IgD-negative memory B cell (primary cell): ENCODE measurements at regions not wholly inside any gene's neighbourhood (a gene's known extent, or its start where the extent isn't known, plus 50 kb on each side); places are given as distances from the start of the nearest gene placed in this dataset.

Experiments
- H3K27ac Mint-ChIP-seq, 3 donors: one replicate each; pipeline ENCODE4 v1.8.0; 2020 to 2022; ENCODE audit warnings: mild to moderate bottlenecking in 3 of 3, mixed read lengths in 3 of 3, moderate library complexity in 1 of 3
- H3K27me3 Mint-ChIP-seq: one replicate; pipeline ENCODE4 v1.8.0; 2021; ENCODE audit warnings: mixed read lengths
- H3K36me3 Mint-ChIP-seq: one replicate; pipeline ENCODE4 v1.8.0; 2020; ENCODE audit warnings: mild to moderate bottlenecking, mixed read lengths
- H3K4me1 Mint-ChIP-seq, 3 donors: one replicate each; pipeline ENCODE4 v1.8.0; 2020 to 2022; ENCODE audit warnings: mixed read lengths in 3 of 3, mild to moderate bottlenecking in 1 of 3
- H3K4me3 Mint-ChIP-seq, 4 donors: one replicate each; pipeline ENCODE4 v1.8.0; 2020 to 2022; ENCODE audit warnings: mild to moderate bottlenecking in 4 of 4, mixed read lengths in 4 of 4, moderate library complexity in 3 of 4
- H3K9me3 Mint-ChIP-seq, 3 donors: one replicate each; pipeline ENCODE4 v1.8.0; 2020 to 2021; ENCODE audit warnings: mixed read lengths in 3 of 3, mild to moderate bottlenecking in 1 of 3

DNA sequence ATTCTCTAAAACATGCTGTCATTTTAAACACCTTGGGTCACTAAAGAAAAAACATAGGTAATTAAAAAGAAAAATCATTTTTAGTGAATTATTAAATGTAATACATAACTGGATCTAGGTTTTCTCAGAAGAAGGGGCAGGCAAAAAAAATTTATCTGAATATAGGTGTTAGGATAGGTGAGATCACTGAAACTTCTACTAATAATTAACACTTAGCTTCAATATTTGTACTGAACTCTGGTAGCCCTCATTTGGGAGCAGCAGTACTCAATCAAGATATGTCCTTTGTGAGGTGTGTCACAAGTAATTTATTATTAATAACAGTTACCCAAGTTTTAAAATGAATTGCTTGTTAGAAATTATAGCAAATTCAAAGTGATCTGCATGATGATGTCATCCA lies 103.6 kb downstream of the ATP23 start:
- no peak overlapping the region for H3K4me3 Mint-ChIP-seq
- H3K36me3 Mint-ChIP-seq = peaks cover 1% of the 10 kb centered on the region
- no peak overlapping the region for H3K27ac Mint-ChIP-seq
- no peaks in the 10 kb centered on the region for H3K4me1 Mint-ChIP-seq
- peaks cover 6% of the 10 kb centered on the region for H3K27me3 Mint-ChIP-seq
- peaks cover 3 to 20% (median 18%) of the 10 kb centered on the region in 3 donors for H3K9me3 Mint-ChIP-seq

DNA sequence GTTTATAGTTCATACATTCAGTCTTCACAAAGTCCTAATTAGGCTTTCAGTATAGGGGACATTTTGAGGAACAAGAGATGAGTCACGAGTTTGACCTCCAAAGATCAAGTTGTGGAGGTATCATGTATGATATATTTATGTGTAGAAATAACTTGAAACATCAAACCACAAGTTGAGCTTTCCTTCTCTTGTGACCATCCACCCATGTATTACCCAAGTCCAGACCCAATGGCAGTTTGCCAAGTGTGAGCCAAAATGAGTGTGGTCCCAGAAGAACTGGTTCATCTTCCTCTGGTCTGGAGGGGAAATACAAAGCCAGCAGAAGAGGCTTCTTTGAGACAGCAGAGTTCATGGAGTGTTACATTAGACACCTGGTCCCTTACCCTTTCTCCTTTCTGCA lies 104.9 kb downstream of the ATP23 start:
- Mint-ChIP-seq H3K4me3 (no peak overlapping the region), H3K9me3 (peaks cover 3 to 18% (median 12%) of the 10 kb centered on the region in 3 donors), H3K27ac (no peak overlapping the region), H3K4me1 (no peaks in the 10 kb centered on the region), H3K36me3 (peaks cover 1% of the 10 kb centered on the region), H3K27me3 (peaks cover 6% of the 10 kb centered on the region)

DNA sequence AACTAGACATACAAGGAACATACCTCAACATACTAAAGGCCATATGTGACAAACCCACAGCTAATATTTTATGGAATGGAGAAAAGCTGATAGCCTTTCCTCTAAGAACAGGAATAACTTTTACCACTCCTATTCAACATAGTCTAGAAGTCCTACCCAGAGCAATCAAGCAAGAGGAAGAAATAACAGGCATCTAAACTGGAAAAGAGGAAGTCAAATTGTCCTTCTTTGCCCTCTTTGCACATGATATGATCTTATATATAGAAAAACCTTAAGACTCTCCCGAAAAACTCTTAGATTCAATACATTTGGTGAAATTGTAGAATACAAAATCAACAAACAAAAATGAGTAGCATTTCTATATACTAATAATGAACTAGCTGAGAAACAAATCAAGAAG lies 110.0 kb downstream of the ATP23 start:
- Mint-ChIP-seq H3K9me3 (peaks cover 3 to 28% (median 17%) of the 10 kb centered on the region in 3 donors), H3K4me1 (no peaks in the 10 kb centered on the region), H3K27ac (peak overlapping the region in 1 of 3 donors; percentile 3), H3K27me3 (peaks cover 1% of the 10 kb centered on the region), H3K36me3 (peaks cover 4% of the 10 kb centered on the region), H3K4me3 (no peak overlapping the region)

DNA sequence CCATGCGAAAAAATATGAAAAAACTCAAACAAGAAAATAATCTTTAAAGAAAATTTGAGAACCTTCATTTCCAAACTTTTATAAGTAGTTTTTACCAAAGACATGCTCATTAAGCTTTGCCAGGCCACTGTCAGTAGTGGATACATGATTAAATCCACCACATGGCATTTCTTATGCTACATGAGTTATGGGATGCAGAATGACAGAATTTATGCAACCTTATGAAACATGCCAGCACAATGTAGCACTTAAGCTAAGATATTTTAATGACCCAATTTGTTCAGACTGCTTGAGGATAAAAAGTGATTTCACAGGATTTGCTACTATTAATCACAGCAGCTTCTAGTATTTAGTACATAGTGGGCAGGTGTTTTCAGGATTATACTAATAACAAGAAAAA lies 123.3 kb downstream of the ATP23 start:
- no peaks in the 10 kb centered on the region for H3K27me3 Mint-ChIP-seq
- H3K27ac Mint-ChIP-seq = no peak overlapping the region
- peaks cover 0 to 2% (median 0%) of the 10 kb centered on the region in 3 donors for H3K9me3 Mint-ChIP-seq
- H3K4me3 Mint-ChIP-seq = no peak overlapping the region
- H3K4me1 Mint-ChIP-seq = no peaks in the 10 kb centered on the region
- no peaks in the 10 kb centered on the region for H3K36me3 Mint-ChIP-seq

DNA sequence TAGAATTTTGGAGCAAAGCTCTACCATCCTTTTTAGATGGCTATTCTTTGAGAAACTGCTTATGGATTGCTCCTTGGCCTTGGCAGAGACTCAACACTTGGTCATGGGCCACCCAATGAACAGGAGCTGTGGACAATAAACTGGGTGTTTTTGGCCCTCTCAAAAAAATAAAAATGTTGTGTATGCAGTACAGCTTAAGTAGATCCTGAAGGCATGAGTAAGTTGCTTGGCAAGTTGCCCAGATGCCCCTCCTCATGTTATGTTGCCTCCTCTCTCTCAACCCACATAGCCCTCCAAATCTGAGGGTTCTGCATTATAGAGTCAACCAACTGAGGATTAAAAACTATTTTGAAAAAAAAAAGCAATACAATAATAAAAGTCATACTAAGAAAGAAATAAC lies 124.9 kb downstream of the ATP23 start:
- Mint-ChIP-seq H3K27ac (no peak overlapping the region), H3K36me3 (no peaks in the 10 kb centered on the region), H3K4me3 (no peak overlapping the region), H3K9me3 (peaks cover 0 to 2% (median 0%) of the 10 kb centered on the region in 3 donors), H3K4me1 (no peaks in the 10 kb centered on the region), H3K27me3 (no peaks in the 10 kb centered on the region)

DNA sequence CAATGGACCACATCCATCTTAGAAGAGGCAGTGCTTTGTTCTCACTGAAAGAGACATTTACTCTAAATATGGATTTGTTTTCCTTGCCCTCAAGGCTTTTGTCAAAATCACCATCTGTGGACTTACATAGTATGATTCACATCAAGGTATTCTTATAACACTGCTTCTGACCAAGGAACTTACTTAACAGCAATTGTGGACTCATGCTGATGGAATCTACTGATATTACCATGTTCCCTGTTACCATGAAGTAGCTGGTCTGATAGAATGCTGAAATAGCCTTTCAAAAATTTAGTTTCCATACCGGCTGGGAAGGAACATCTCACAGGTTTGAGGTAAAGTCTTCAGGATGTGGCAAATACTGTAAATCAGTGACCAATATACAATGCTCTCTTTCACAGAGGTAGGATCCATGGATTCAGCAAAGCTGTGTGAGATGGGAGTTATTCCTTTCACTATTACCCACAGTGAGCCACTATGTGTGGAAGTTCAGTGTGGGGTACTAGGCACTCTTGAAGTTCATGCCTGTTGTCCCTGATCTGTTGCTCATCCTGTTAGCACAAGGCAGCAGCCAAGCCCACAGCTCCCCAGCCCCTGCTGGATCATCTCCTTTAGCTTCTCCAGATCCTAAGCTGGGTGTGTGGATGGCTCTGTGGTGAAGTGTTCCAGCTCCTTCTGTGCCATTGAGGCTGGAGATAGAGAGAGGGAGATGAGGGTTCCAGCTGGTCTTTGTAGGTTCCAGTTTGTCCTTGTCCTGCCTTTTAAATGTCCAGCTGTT lies 126.4 kb downstream of the ATP23 start:
- no peak overlapping the region for H3K27ac Mint-ChIP-seq
- H3K4me3 Mint-ChIP-seq = no peak overlapping the region
- H3K9me3 Mint-ChIP-seq = peaks cover 0 to 2% (median 0%) of the 10 kb centered on the region in 3 donors
- H3K27me3 Mint-ChIP-seq = no peaks in the 10 kb centered on the region
- no peaks in the 10 kb centered on the region for H3K36me3 Mint-ChIP-seq
- no peaks in the 10 kb centered on the region for H3K4me1 Mint-ChIP-seq

DNA sequence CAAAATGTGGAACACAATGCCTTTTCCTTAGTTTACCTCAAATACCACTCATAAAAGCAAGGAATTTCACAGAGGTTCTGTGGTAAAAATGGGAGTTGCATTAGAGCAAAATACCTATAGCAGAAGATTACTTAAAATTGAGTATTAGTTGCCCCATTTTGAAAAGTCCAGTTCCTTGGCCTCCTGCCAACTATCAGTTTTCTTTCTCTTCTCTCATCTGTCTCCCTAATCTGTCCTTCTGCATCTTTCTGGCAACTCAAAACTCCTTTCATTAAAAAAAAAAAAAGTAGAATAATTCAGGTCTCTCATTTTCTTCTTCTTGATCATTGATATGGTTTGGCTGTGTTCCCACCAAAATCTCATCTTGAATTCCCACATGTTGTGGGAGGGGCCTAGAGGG lies 127.3 kb downstream of the ATP23 start:
- H3K4me3 Mint-ChIP-seq = no peak overlapping the region
- no peaks in the 10 kb centered on the region for H3K27me3 Mint-ChIP-seq
- H3K27ac Mint-ChIP-seq = no peak overlapping the region
- H3K9me3 Mint-ChIP-seq = peaks cover 0 to 2% (median 0%) of the 10 kb centered on the region in 3 donors
- no peaks in the 10 kb centered on the region for H3K36me3 Mint-ChIP-seq
- no peaks in the 10 kb centered on the region for H3K4me1 Mint-ChIP-seq

DNA sequence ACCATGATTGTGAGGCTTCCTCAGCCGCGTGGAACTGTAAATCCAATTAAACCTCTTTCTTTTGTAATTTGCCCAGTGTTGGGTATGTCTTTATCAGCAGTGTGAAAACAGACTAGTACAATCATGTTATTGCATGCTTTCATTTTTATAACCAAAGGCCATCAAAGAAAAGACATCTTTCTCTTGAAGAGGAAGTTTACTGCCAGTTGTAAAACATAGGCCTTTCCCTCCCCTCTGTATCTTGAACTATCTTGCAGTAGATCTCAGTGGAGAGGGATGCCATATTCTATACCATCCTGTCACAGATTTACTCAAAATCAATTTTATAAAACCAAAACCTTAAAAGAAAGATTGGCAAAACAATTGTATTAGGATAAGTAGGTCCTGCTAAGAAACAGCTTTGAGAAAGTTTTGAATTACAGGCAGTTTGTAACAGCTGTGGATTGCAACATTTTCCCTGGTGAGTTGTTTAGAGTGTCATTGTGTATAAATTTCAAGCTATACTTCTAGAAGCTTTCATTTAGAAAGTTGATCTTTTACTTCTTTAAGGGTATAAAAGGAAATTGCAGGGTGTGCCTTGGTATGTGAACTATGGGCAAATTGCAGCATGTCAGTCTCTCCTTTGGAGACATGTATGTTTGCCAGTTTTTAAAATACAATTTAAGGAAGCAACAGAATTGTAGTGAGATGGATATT lies 128.0 kb downstream of the ATP23 start:
- Mint-ChIP-seq H3K27me3 (no peaks in the 10 kb centered on the region), H3K4me1 (no peaks in the 10 kb centered on the region), H3K4me3 (no peak overlapping the region), H3K27ac (no peak overlapping the region), H3K36me3 (no peaks in the 10 kb centered on the region), H3K9me3 (peaks cover 0 to 3% (median 2%) of the 10 kb centered on the region in 3 donors)

DNA sequence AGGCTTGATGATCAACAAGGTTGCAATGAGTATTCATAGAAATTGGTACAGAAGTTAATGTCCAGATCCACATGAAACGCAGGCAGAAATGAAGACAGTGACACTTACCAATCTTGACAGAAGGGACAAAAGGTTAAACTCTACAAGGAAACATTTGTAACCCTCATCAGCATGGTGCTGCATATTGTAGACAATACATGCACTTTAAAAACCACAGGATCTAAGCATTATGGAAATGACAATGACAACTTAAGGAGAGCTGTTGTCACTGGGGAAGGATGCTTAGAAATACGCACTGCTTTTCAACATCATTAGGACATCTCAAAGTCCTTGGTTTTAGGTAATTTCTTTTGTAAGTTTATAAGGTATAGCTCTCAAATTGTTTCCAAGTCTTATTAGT lies 130.6 kb downstream of the ATP23 start:
- Mint-ChIP-seq H3K27me3 (no peaks in the 10 kb centered on the region), H3K4me3 (no peak overlapping the region), H3K4me1 (no peaks in the 10 kb centered on the region), H3K9me3 (peaks cover 0 to 3% (median 0%) of the 10 kb centered on the region in 3 donors), H3K27ac (no peak overlapping the region), H3K36me3 (no peaks in the 10 kb centered on the region)

DNA sequence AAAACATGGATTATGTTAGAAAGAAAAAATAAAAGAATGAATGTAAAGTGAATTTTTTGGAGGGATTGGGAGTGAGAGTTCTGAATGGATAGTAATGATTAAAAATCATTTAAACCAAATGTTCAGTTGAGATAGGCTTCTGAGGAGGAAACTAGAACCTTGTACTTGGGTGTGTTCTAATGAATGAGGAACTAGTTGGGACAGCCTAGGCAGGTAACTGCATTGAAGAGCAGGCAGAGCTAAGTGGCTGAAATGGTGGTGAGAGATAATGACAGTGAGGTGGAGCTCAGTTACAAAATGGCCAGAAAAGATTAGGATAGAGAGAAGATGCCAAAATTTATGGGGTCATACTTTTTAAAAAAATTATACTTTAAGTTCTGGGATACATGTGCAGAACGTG lies 132.9 kb downstream of the ATP23 start:
- no peak overlapping the region for H3K27ac Mint-ChIP-seq
- peak overlapping the region in 1 of 4 donors; percentile 1 for H3K4me3 Mint-ChIP-seq
- peaks cover 0 to 5% (median 0%) of the 10 kb centered on the region in 3 donors for H3K9me3 Mint-ChIP-seq
- no peaks in the 10 kb centered on the region for H3K4me1 Mint-ChIP-seq
- H3K36me3 Mint-ChIP-seq = no peaks in the 10 kb centered on the region
- peaks cover 1% of the 10 kb centered on the region for H3K27me3 Mint-ChIP-seq

DNA sequence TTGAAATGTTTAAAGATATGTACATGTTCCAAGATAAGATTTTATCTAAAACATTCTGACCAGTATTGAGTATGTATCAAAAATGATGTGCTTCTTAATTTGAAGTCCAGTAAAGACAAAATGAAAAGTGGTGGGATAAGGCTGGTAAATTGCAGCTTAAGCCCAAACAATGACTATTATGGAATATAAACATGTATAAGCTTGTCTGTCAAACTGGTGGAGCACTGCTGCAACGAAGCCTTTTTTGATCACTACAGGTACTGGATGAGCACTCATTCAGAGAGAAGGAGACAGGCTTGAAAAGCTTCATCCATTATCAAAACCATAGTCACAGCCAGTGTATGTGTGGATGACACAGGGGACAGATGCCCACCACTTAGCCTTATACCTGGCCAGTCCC lies 138.4 kb downstream of the ATP23 start:
- Mint-ChIP-seq H3K4me3 (no peak overlapping the region), H3K27ac (no peak overlapping the region), H3K27me3 (peaks cover 6% of the 10 kb centered on the region), H3K9me3 (peaks cover 0 to 2% (median 0%) of the 10 kb centered on the region in 3 donors), H3K36me3 (no peaks in the 10 kb centered on the region), H3K4me1 (no peaks in the 10 kb centered on the region)

DNA sequence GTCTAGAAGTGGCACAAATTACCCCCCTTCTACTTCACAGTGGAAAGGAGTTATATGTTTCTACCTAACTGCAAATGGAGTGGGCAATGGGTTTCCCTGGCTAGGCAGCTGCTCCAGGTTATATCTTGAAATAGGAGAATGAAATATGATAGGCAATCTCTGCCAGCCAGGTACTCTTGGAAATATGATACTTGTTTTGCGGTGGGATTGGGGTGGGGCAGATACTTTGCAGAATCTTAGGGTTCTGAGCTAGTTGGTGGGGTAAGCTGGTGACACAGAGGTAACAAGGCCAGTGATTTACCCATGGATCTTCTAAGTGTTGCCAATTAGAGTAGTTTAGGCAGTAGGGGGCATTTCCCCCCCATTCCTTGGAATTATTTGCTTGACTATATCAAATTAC lies 140.1 kb downstream of the ATP23 start:
- no peaks in the 10 kb centered on the region for H3K36me3 Mint-ChIP-seq
- peaks cover 0 to 2% (median 0%) of the 10 kb centered on the region in 3 donors for H3K9me3 Mint-ChIP-seq
- H3K4me1 Mint-ChIP-seq = no peaks in the 10 kb centered on the region
- H3K27me3 Mint-ChIP-seq = peaks cover 7% of the 10 kb centered on the region
- peak overlapping the region in 1 of 3 donors; percentile 10 for H3K27ac Mint-ChIP-seq
- no peak overlapping the region for H3K4me3 Mint-ChIP-seq

DNA sequence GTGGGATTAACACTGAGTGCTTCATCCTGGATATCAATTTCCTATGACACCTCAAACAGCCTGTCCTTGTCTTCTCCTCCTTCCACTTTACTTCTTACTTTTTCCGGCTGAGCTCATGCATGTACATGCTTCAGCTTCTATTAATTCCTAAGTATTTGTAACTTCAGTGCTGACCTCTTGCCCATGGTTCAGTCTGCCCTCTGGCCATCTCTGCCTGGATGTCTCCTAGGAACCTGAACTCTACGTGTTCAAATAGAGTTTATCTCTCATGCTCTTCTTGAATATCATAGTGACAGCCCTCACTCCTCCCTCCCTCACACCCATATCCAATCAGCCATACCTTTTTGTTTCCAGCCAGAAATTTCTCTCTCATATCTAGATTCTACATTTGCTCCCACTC lies 141.6 kb downstream of the ATP23 start:
- Mint-ChIP-seq H3K4me1 (no peaks in the 10 kb centered on the region), H3K36me3 (no peaks in the 10 kb centered on the region), H3K9me3 (peaks cover 0 to 2% (median 0%) of the 10 kb centered on the region in 3 donors), H3K4me3 (no peak overlapping the region), H3K27me3 (peaks cover 10% of the 10 kb centered on the region), H3K27ac (no peak overlapping the region)

DNA sequence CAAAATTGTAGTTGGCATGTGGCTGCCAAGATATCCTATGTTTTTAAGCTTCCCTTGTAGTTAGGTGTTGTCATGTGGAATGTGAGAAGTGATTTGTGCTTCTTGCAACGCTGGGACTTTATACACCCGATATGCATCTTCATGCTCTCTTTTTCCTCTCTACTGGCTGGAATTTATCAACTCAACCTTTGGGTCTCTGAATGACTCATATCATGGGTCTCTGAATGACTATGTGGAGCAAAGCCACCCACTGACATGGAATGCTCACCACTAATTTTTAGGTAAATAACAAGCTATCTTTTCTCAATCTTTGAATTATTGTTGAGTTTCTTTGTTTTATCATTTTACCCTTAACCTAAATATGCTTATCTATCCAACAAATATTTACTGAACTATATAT lies 144.6 kb downstream of the ATP23 start:
- Mint-ChIP-seq H3K27me3 (peaks cover 8% of the 10 kb centered on the region), H3K4me1 (no peaks in the 10 kb centered on the region), H3K9me3 (no peaks in the 10 kb centered on the region), H3K4me3 (no peak overlapping the region), H3K36me3 (no peaks in the 10 kb centered on the region), H3K27ac (no peak overlapping the region)

DNA sequence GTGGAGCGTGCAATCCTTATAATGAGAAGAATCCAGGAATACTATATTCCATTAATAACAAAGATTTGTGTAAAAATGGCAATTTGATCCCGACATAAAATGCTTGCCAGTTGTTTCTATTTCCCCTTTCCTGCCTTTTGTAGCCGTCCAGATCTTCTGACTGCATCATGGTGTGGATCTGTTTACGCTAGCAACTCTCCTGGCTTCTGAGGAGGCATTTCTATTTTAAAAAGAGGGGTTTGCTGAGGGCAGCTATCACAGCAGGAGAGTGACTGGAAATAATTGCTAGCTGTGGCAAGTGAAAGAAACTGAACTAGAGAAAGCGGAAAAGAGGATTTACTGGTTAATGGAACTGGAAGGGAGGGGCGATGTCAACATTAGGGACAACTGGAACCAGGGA lies 145.6 kb downstream of the ATP23 start:
- H3K9me3 Mint-ChIP-seq = no peaks in the 10 kb centered on the region
- peaks cover 5% of the 10 kb centered on the region for H3K27me3 Mint-ChIP-seq
- no peak overlapping the region for H3K4me3 Mint-ChIP-seq
- H3K36me3 Mint-ChIP-seq = no peaks in the 10 kb centered on the region
- H3K4me1 Mint-ChIP-seq = no peaks in the 10 kb centered on the region
- no peak overlapping the region for H3K27ac Mint-ChIP-seq
